Left ventricle myocardium inferior (tissue), 1 donor: ENCODE measurements at regions not wholly inside any gene's neighbourhood (a gene's known extent, or its start where the extent isn't known, plus 50 kb on each side); places are given as distances from the start of the nearest gene placed in this dataset.
"Not testable (repeated sequence)": the region's sequence is repeated elsewhere in the genome, so short reads cannot be mapped to it uniquely, and the experiment has no call there.

Source experiments
- DNase-seq: peaks from one replicate; pipeline ENCODE4 v3.0.0-alpha.2; 2020
- H3K27ac ChIP-seq: fragments of 200-600 bp; replicated peaks from 2 replicates; pipeline ENCODE4 v1.8.0; 2021
- H3K27me3 ChIP-seq: fragments of 200-600 bp; 2 replicates; pipeline ENCODE4 v1.8.0; 2021; ENCODE audit warnings: low read depth
- H3K36me3 ChIP-seq: fragments of 200-600 bp; 2 replicates; pipeline ENCODE4 v1.8.0; 2021
- H3K4me1 ChIP-seq: fragments of 200-600 bp; 2 replicates; pipeline ENCODE4 v1.8.0; 2021
- H3K4me3 ChIP-seq: fragments of 200-600 bp; 2 replicates; pipeline ENCODE4 v1.8.0; 2021; ENCODE audit warnings: mild to moderate bottlenecking, moderate library complexity
- H3K9me3 ChIP-seq: fragments of 200-600 bp; replicated peaks from 2 replicates; pipeline ENCODE4 v1.8.0; 2021
- intact Hi-C: fragments of 100-400 bp; cut with micrococcal nuclease; formaldehyde crosslinking; loops from one replicate; pipeline ENCODE4 v1.11.0; 2022
- TF ChIP-seq, protein P1 (sequence below): fragments of 200-600 bp; IDR thresholded peaks from 2 replicates; pipeline ENCODE4 v1.8.0; 2021; ENCODE audit warnings: antibody characterized with exemption, mild to moderate bottlenecking, borderline replicate concordance
- donor health status: DM: no; HTN: yes; CAD: no; lungs with severe emphysema.

DNA sequence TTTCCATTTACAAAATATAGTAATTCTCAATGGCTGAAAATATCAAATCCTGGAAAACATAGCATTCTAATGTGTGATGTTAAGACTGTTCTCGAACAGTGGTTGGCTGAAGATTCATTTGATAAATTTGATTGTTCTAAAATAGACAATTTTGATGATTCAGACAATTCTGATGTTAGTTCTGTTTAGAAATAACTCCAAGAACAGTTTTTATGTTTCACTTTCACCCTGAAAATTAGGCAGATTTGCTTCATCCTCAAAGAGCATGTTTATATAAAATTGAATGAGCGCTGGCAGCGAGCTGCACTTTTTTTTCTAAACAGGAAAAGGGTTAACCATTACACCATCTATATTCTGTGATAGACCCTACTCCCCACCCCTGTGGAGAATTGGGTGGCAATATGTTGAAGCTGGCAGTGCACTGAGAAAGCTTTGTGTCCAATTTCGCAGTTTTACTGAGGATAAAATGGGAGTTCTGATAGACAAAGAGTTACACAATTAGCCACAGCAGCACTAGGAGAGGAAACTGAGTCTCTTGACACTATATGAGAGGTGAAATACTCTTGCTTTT lies 69.6 kb upstream of the TMED7 start:
- H3K4me1 ChIP-seq: no peaks in the 10 kb centered on the region
- no peak overlapping the region for H3K27ac ChIP-seq
- H3K4me3 ChIP-seq: no peak overlapping the region
- H3K9me3 ChIP-seq: no peaks in the 10 kb centered on the region
- intact Hi-C loops: no loop called here
- no peaks in the 10 kb centered on the region for H3K27me3 ChIP-seq
- TF ChIP-seq, protein P1, sequence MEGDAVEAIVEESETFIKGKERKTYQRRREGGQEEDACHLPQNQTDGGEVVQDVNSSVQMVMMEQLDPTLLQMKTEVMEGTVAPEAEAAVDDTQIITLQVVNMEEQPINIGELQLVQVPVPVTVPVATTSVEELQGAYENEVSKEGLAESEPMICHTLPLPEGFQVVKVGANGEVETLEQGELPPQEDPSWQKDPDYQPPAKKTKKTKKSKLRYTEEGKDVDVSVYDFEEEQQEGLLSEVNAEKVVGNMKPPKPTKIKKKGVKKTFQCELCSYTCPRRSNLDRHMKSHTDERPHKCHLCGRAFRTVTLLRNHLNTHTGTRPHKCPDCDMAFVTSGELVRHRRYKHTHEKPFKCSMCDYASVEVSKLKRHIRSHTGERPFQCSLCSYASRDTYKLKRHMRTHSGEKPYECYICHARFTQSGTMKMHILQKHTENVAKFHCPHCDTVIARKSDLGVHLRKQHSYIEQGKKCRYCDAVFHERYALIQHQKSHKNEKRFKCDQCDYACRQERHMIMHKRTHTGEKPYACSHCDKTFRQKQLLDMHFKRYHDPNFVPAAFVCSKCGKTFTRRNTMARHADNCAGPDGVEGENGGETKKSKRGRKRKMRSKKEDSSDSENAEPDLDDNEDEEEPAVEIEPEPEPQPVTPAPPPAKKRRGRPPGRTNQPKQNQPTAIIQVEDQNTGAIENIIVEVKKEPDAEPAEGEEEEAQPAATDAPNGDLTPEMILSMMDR: no peak
- DNase-seq: no peak
- H3K36me3 ChIP-seq: no peaks in the 10 kb centered on the region

DNA sequence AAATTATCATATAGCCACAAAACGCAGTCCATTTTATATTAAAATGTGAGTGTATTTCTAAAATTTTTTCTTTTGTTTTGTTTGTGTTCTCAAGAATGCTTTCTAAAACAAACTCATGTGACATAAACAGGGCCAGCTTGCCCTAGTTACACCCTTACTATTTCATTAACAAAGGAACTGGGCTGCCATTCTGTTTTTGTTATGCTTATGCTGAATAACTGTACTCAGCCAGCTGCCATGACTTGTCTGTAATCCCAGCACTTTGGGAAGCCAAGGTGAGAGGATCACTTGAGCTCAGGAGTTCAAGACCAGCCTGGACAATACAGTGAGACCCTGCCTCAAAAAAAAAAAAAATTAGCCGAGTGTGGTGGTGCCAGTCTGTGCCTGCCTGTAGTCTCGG lies 66.0 kb upstream of the TMED7 start:
- H3K4me1 ChIP-seq, DNase-seq: not testable (repeated sequence)

GRCh38 chr5:115686738-115687074 lies 60.9 kb upstream of the TMED7 start:
- intact Hi-C loops: no loop called here
- Histone ChIP-seq H3K4me1 (no peaks in the 10 kb centered on the region), H3K9me3 (peaks cover 7% of the 10 kb centered on the region), H3K36me3 (no peaks in the 10 kb centered on the region), H3K27me3 (no peaks in the 10 kb centered on the region), H3K4me3 (no peak overlapping the region), H3K27ac (no peak overlapping the region)
- TF ChIP-seq, protein P1: no peak
- no peak for DNase-seq

More for the DNA sequence above, 66.0 kb upstream of the TMED7 start:
- H3K36me3 ChIP-seq, H3K9me3 ChIP-seq, H3K27ac ChIP-seq, H3K27me3 ChIP-seq, H3K4me3 ChIP-seq, intact Hi-C loops: not testable (repeated sequence)

DNA sequence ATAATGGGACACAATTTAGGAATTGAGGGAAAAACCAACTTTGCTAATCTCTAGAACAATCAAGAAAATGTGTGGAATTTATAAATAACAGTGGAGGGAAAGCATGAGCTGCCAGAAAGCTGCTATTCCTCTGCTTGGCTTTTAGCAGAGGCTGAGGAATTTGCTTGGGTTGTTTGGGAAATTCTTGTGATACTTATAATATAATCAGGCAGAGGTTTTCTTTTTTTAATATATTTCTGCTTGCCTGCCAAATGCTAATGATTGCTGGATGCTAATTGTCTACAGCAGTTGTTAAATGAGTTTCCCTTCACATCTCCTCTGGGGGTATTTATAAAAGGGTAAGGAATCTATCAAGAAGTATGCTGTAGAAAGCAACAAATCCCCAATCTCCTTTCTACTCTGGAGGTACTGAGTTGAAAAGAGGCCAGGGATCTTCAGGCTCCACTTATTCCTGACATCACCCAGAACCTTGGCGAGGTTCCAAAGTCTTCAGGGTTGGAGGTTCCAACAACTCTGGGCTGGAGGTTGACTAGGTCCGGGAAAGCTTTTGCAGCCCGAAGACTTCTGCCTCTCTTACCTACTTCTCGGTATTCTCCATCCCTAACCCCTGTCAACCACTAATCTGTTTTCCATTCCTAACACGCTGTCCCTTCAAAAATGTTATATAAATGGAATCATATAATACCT lies 60.4 kb upstream of the TMED7 start:
- TF ChIP-seq, protein P1: no peak
- Histone ChIP-seq H3K9me3 (peaks cover 7% of the 10 kb centered on the region), H3K27ac (no peak overlapping the region), H3K36me3 (no peaks in the 10 kb centered on the region), H3K27me3 (no peaks in the 10 kb centered on the region), H3K4me1 (no peaks in the 10 kb centered on the region), H3K4me3 (no peak overlapping the region)
- no peak for DNase-seq
- intact Hi-C loops: no loop called here

DNA sequence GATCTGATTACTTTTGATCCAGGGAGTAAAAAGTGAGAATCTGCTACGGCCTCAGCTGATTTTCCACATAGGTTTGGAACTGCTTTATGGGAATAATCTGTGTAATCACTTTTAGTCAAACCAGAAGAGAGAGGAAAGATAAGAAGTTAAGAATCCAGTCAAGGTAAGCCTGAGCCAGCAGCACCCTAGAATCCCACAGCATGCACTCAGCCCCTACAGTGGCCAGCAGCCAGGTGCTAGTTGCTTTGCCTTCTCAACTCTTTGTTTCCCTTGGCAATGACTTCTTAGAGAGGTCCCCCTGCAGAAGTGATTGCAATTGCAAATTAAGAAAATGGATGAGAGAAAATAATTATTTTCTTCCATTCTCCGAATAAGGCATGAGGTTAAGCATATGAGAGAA lies 59.7 kb upstream of the TMED7 start:
- peaks cover 7% of the 10 kb centered on the region for H3K9me3 ChIP-seq
- intact Hi-C loops: no loop called here
- TF ChIP-seq, protein P1: no peak
- no peak for DNase-seq
- H3K4me3 ChIP-seq: no peak overlapping the region
- H3K27ac ChIP-seq: no peak overlapping the region
- no peaks in the 10 kb centered on the region for H3K36me3 ChIP-seq
- no peaks in the 10 kb centered on the region for H3K27me3 ChIP-seq
- no peaks in the 10 kb centered on the region for H3K4me1 ChIP-seq

DNA sequence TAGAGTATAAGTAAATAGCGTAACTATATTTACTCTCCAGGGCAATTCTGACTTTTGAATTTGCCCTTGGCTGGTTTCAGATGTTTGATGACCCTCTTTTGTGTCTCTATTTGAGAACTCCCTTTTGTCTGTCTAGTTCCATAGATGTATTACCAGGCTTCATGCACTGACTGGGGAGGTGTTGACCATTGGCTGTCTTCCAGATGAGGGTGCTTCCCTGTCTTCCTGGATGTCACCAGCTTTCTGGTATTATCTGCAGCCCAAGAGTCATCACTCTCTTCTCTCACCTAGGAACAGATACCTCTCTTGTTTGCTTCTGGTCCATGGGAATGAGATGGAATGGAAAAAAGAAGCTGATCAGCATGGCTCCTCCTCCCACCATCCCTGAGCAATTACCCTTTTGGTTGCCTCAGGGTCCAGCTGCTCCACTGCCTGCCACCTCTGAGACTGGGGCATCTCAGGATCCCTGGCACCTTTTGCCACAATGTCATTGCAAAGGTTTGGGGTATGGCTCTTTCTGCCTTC lies 58.7 kb upstream of the TMED7 start:
- no peak overlapping the region for H3K27ac ChIP-seq
- no peaks in the 10 kb centered on the region for H3K27me3 ChIP-seq
- H3K36me3 ChIP-seq: no peaks in the 10 kb centered on the region
- intact Hi-C loops: no loop called here
- H3K4me3 ChIP-seq: no peak overlapping the region
- H3K9me3 ChIP-seq: peaks cover 7% of the 10 kb centered on the region
- DNase-seq: no peak
- TF ChIP-seq, protein P1: no peak
- no peaks in the 10 kb centered on the region for H3K4me1 ChIP-seq
